Testis (tissue), 2 donors: ENCODE measurements at regions not wholly inside any gene's neighbourhood (a gene's known extent, or its start where the extent isn't known, plus 50 kb on each side); places are given as distances from the start of the nearest gene placed in this dataset.

Experiments
- CTCF ChIP-seq, 3 experiments: fragments of 450-650 bp in 2 of 3; fragments of 200-600 bp in 1 of 3; sonication (generic) in 1 of 3; IDR thresholded peaks; one replicate each; pipeline ENCODE4 v1.5.1; 2016 to 2019; ENCODE audit warnings: antibody characterized with exemption in 3 of 3, mild to moderate bottlenecking in 2 of 3, moderate library complexity in 1 of 3
- POLR2A ChIP-seq: fragments of 450-650 bp; IDR thresholded peaks from one replicate; pipeline ENCODE4 v1.6.1; 2017; ENCODE audit warnings: antibody characterized with exemption, mild to moderate bottlenecking, moderate library complexity

DNA sequence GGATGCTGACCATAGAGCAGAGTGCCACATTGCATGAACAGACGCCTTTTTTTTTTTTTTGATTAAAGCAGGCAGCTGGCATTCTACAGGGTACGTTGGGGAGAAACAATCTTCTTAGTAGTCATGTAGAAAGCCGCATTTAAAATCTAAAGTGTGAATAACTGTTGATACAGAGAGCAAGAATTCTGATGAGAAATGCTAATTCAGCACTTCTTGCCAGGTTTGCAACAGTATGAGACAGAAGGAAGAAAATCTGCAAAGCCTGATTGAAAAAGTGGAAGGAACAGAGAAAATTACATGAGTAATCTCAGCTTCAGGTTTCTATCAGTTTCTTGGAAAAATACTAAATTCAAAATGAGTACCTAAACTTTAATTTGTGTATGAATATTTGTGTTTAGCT, 232.7 kb upstream of the CHRM2 start:
- TF ChIP-seq CTCF (IDR thresholded peaks at IDR 0.05), result no peak
- TF ChIP-seq POLR2A, result no peak
